SK-N-SH treated with all-trans-retinoic acid at 6 μM for 48 hours (cell line): ENCODE measurements at regions not wholly inside any gene's neighbourhood (a gene's known extent, or its start where the extent isn't known, plus 50 kb on each side); places are given as distances from the start of the nearest gene placed in this dataset.

Source experiments
- ATAC-seq: fragments of 200-7000 bp; cut with Tn5 transposase; 3 replicates; pipeline ENCODE4 v1.9.1; 2020; ENCODE audit warnings: mild to moderate bottlenecking, moderate library complexity
- ARNTL ChIP-seq: fragments of 450-650 bp; formaldehyde crosslinking; IDR thresholded peaks from 2 replicates; pipeline ENCODE4 v1.5.0; 2020; ENCODE audit warnings: low read depth, mild to moderate bottlenecking, moderate library complexity, borderline replicate concordance
- CSDC2 ChIP-seq: fragments of 250-450 bp; sonication (Bioruptor Pico); IDR thresholded peaks from 2 replicates; pipeline ENCODE4 v1.5.0; 2020; ENCODE audit warnings: mild to moderate bottlenecking, moderate library complexity
- CSRNP3 ChIP-seq: fragments of 250-450 bp; sonication (Bioruptor Pico); IDR thresholded peaks from 2 replicates; pipeline ENCODE4 v1.5.1; 2021; ENCODE audit warnings: mild to moderate bottlenecking, moderate library complexity
- ESRRG ChIP-seq: fragments of 250-450 bp; sonication (Bioruptor Pico); IDR thresholded peaks from 2 replicates; pipeline ENCODE4 v1.6.1; 2021; ENCODE audit warnings: mild to moderate bottlenecking
- GLIS3 ChIP-seq: fragments of 250-450 bp; sonication (Bioruptor Pico); IDR thresholded peaks from 2 replicates; pipeline ENCODE4 v1.5.0; 2020; ENCODE audit warnings: mild to moderate bottlenecking, moderate library complexity
- ISL1 ChIP-seq: fragments of 250-450 bp; sonication (Bioruptor Pico); IDR thresholded peaks from 2 replicates; pipeline ENCODE4 v2.1.2; 2022; ENCODE audit warnings: mild to moderate bottlenecking, moderate library complexity
- OSR1 ChIP-seq: fragments of 250-450 bp; sonication (Bioruptor Pico); IDR thresholded peaks from 2 replicates; pipeline ENCODE4 v1.8.0; 2022; ENCODE audit warnings: moderate library complexity, mild to moderate bottlenecking, inconsistent platforms
- PATZ1 ChIP-seq: fragments of 250-450 bp; sonication (Bioruptor Pico); IDR thresholded peaks from 2 replicates; pipeline ENCODE4 v1.8.0; 2020; ENCODE audit warnings: mild to moderate bottlenecking, moderate library complexity, borderline replicate concordance
- POU6F1 ChIP-seq: fragments of 250-450 bp; sonication (Bioruptor Pico); IDR thresholded peaks from 2 replicates; pipeline ENCODE4 v1.8.0; 2021; ENCODE audit warnings: low read depth, mild to moderate bottlenecking, moderate library complexity, borderline replicate concordance
- PPARA ChIP-seq: fragments of 250-450 bp; sonication (Bioruptor Pico); IDR thresholded peaks from 2 replicates; pipeline ENCODE4 v1.5.0; 2020; ENCODE audit warnings: mild to moderate bottlenecking, borderline replicate concordance
- RARB ChIP-seq: fragments of 250-450 bp; sonication (Bioruptor Pico); IDR thresholded peaks from 2 replicates; pipeline ENCODE4 v1.8.0; 2021; ENCODE audit warnings: mild to moderate bottlenecking, moderate library complexity
- SNAI2 ChIP-seq: fragments of 250-450 bp; sonication (Bioruptor Pico); IDR thresholded peaks from 2 replicates; pipeline ENCODE4 v1.5.0; 2020; ENCODE audit warnings: mild to moderate bottlenecking, moderate library complexity
- TCF4 ChIP-seq: fragments of 250-450 bp; sonication (Bioruptor Pico); IDR thresholded peaks from 2 replicates; pipeline ENCODE4 v1.8.0; 2021; ENCODE audit warnings: mild to moderate bottlenecking, moderate library complexity, borderline replicate concordance
- ZFP3 ChIP-seq: fragments of 250-450 bp; sonication (Bioruptor Pico); IDR thresholded peaks from 2 replicates; pipeline ENCODE4 v1.5.0; 2020; ENCODE audit warnings: mild to moderate bottlenecking, moderate library complexity
- ZFP30 ChIP-seq: fragments of 450-650 bp; formaldehyde crosslinking; IDR thresholded peaks from 2 replicates; pipeline ENCODE4 v1.5.0; 2022; ENCODE audit warnings: mild to moderate bottlenecking, moderate library complexity
- ZNF565 ChIP-seq: fragments of 450-650 bp; formaldehyde crosslinking; conservative IDR thresholded peaks from 2 replicates; pipeline ENCODE4 v1.5.0; 2020; ENCODE audit warnings: low read depth, mild to moderate bottlenecking, moderate library complexity
- ZNF8 ChIP-seq: fragments of 450-650 bp; formaldehyde crosslinking; IDR thresholded peaks from 2 replicates; pipeline ENCODE4 v1.5.0; 2020; ENCODE audit warnings: mild to moderate bottlenecking, moderate library complexity

- TF ChIP-seq TCF4 (CRISPR knock-in tag) = no peak
- 0 out of 2 replicates have a peak, but pooled peaks have one; percentile 13 for TF ChIP-seq OSR1 (CRISPR knock-in tag)
- TF ChIP-seq ZFP3 (CRISPR knock-in tag) = no peak
- no peak for TF ChIP-seq CSRNP3
- no peak for TF ChIP-seq ZFP30 (CRISPR knock-in tag)
Observed at GRCh38 chr2:120934574-120935338, 199.1 kb downstream of the GLI2 start (continued).

GRCh38 chr2:120935339-120936313, 200.0 kb downstream of the GLI2 start:
- peak; percentile 24 for ATAC-seq
- TF ChIP-seq OSR1 (CRISPR knock-in tag) (no peak), ZFP3 (CRISPR knock-in tag) (peak; percentile 86), PATZ1 (CRISPR knock-in tag) (peak; percentile 98), ISL1 (CRISPR knock-in tag) (peak; percentile 87)

GRCh38 chr2:120936476-120937334, 201.0 kb downstream of the GLI2 start:
- ATAC-seq = no peak
- TF ChIP-seq ZNF8 (no peak), POU6F1 (CRISPR knock-in tag) (no peak)

- TF ChIP-seq POU6F1 (CRISPR knock-in tag) (no peak), PPARA (CRISPR knock-in tag) (no peak), CSDC2 (CRISPR knock-in tag) (no peak), TCF4 (CRISPR knock-in tag) (no peak), SNAI2 (CRISPR knock-in tag) (no peak), ZNF8 (no peak), RARB (CRISPR knock-in tag) (no peak), ZNF565 (CRISPR knock-in tag) (no peak), GLIS3 (CRISPR knock-in tag) (no peak), ARNTL (CRISPR knock-in tag) (no peak), ZFP3 (CRISPR knock-in tag) (no peak), CSRNP3 (no peak), ESRRG (CRISPR knock-in tag) (no peak)
- ATAC-seq = peak; percentile 61
Observed at GRCh38 chr2:120937686-120938044, 202.0 kb downstream of the GLI2 start.
